Endothelial cell of umbilical vein (primary cell): ENCODE measurements at regions not wholly inside any gene's neighbourhood (a gene's known extent, or its start where the extent isn't known, plus 50 kb on each side); places are given as distances from the start of the nearest gene placed in this dataset.

Experiments used
- BruUV-seq: library from RNA; stranded (reverse); fragments of 400-500 nt; replicated peaks from 2 replicates; lab custom pipeline; 2021; lab: Mats Ljungman, UMichigan
- CTCF ChIA-PET: fragments of 300-600, 350-600 bp; sonication (Branson Sonifier 250); formaldehyde crosslinking; loops from one replicate; lab custom pipeline; 2021; ENCODE audit warnings: antibody characterized with exemption, inconsistent platforms; lab: Charles Lee
- POLR2A ChIA-PET: fragments of 300-600, 350-600 bp; sonication (Branson Sonifier 250); formaldehyde crosslinking; loops from one replicate; lab custom pipeline; 2021; ENCODE audit warnings: antibody characterized with exemption, inconsistent platforms; lab: Charles Lee
- DNase-seq: peaks from one replicate; pipeline ENCODE4 v3.0.0-alpha.2; 2011; ENCODE audit warnings: low read depth, low spot score
- FAIRE-seq: peaks from 2 replicates; lab custom pipeline; 2011; peaks lifted over from hg19 to GRCh38; lab: Jason Lieb, UNC
- H2AFZ ChIP-seq: 2 replicates; pipeline ENCODE4 v1.6.0; 2012; ENCODE audit warnings: low read depth, low read length, control low read depth, inconsistent platforms
- H3K27ac ChIP-seq: 2 replicates; pipeline ENCODE4 v1.5.1; 2011; ENCODE audit warnings: low read depth, mild to moderate bottlenecking, control low read depth, low read length, moderate library complexity; ENCODE audit not compliant: insufficient read depth
- H3K27me3 ChIP-seq, 2 experiments: 2 replicates each; pipeline versions ENCODE4 v1.6.0 to v1.6.1; 2011; ENCODE audit warnings: low read length in 2 of 2, mixed read lengths in 1 of 2; ENCODE audit not compliant: control insufficient read depth in 2 of 2, insufficient read depth in 2 of 2
- H3K36me3 ChIP-seq, 2 experiments: 2 replicates in 1 of 2; 3 replicates in 1 of 2; pipeline ENCODE4 v1.5.1; 2011; ENCODE audit warnings: low read length in 2 of 2, mild to moderate bottlenecking in 1 of 2, moderate library complexity in 1 of 2; ENCODE audit not compliant: control insufficient read depth in 2 of 2, insufficient read depth in 2 of 2; ENCODE audit errors: extremely low read depth in 1 of 2
- H3K4me1 ChIP-seq: 3 replicates; pipeline ENCODE4 v1.5.1; 2011; ENCODE audit warnings: mild to moderate bottlenecking, low read length; ENCODE audit not compliant: control insufficient read depth, insufficient read depth; ENCODE audit errors: extremely low read depth
- H3K4me2 ChIP-seq: 2 replicates; pipeline ENCODE4 v1.6.1; 2011; ENCODE audit warnings: low read length, control low read depth, mixed read lengths; ENCODE audit not compliant: insufficient read depth
- H3K4me3 ChIP-seq, 3 experiments: fragments of 200-600 bp in 1 of 3; sonication (generic), shearing (Covaris generic) in 1 of 3; replicated peaks in 1 of 3; 2 replicates each; pipeline ENCODE4 v1.5.1; 2011 to 2016; ENCODE audit warnings: control low read depth in 3 of 3, low read length in 3 of 3, mild to moderate bottlenecking in 2 of 3, inconsistent platforms in 1 of 3, low read depth in 1 of 3, moderate library complexity in 1 of 3; ENCODE audit not compliant: insufficient read depth in 1 of 3
- H3K79me2 ChIP-seq: 2 replicates; pipeline ENCODE4 v1.6.0; 2012; ENCODE audit warnings: low read length, inconsistent platforms; ENCODE audit not compliant: control insufficient read depth, insufficient read depth
- H3K9ac ChIP-seq: replicated peaks from 2 replicates; pipeline ENCODE3; 2011; ENCODE audit warnings: low read length, control low read depth; ENCODE audit not compliant: insufficient read depth; ENCODE audit errors: extremely low read depth
- H3K9me1 ChIP-seq: replicated peaks from 3 replicates; pipeline ENCODE4 v1.6.0; 2011; ENCODE audit warnings: mild to moderate bottlenecking, low read length; ENCODE audit not compliant: control insufficient read depth, insufficient read depth; ENCODE audit errors: extremely low read depth
- H3K9me3 ChIP-seq: replicated peaks from 2 replicates; pipeline ENCODE4 v1.5.1; 2012; ENCODE audit warnings: low read length, inconsistent platforms; ENCODE audit not compliant: control insufficient read depth, insufficient read depth
- H4K20me1 ChIP-seq: replicated peaks from 2 replicates; pipeline ENCODE3; 2011; ENCODE audit warnings: mild to moderate bottlenecking, low read length; ENCODE audit not compliant: control insufficient read depth, insufficient read depth; ENCODE audit errors: extremely low read depth
- CTCF ChIP-seq, 2 donors: IDR thresholded peaks; 1 replicate in 1 of 2; 2 replicates in 1 of 2; pipeline ENCODE4 v1.5.1; 2011; ENCODE audit warnings: low read length in 2 of 2, mild to moderate bottlenecking in 2 of 2, moderate library complexity in 2 of 2, control low read depth in 1 of 2, inconsistent platforms in 1 of 2, low read depth in 1 of 2; ENCODE audit not compliant: insufficient read depth in 1 of 2; ENCODE audit errors: extremely low read depth in 1 of 2
- FOS ChIP-seq: IDR thresholded peaks from 2 replicates; pipeline ENCODE4 v1.6.1; 2011; ENCODE audit warnings: mild to moderate bottlenecking, low read length, moderate library complexity, borderline replicate concordance; ENCODE audit not compliant: insufficient read depth
- JUN ChIP-seq: IDR thresholded peaks from 2 replicates; pipeline ENCODE4 v1.6.1; 2011; ENCODE audit warnings: borderline replicate concordance, low read depth; ENCODE audit not compliant: insufficient read length, insufficient read depth
- POLR2A ChIP-seq: IDR thresholded peaks from 2 replicates; pipeline ENCODE4 v1.6.1; 2012; ENCODE audit warnings: low read depth, mild to moderate bottlenecking, control low read depth, low read length
- POLR2AphosphoS5 ChIP-seq: IDR thresholded peaks from 2 replicates; pipeline ENCODE4 v1.6.1; 2012; ENCODE audit warnings: low read depth, mild to moderate bottlenecking, control low read depth, low read length, moderate library complexity; ENCODE audit not compliant: insufficient read depth
- dilution Hi-C: fragments of 300-500 bp; cut with MboI; formaldehyde crosslinking; loops from one replicate; pipeline ENCODE4 v1.15.0; 2019; ENCODE audit warnings: low sequenced_read_pairs; ENCODE audit not compliant: extremely low pct_ligation_motif_present
- intact Hi-C: fragments of 100-400 bp; cut with micrococcal nuclease; formaldehyde crosslinking; loops from one replicate; pipeline ENCODE4 v1.10.0; 2022

- Histone ChIP-seq H3K4me3 (no peak overlapping the region), H3K27me3 (no peaks in the 10 kb centered on the region), H3K9ac (no peak overlapping the region), H3K4me1 (peaks cover 3% of the 10 kb centered on the region), H3K4me2 (no peak overlapping the region), H2AFZ (no peak overlapping the region), H3K36me3 (no peaks in the 10 kb centered on the region), H3K79me2 (no peaks in the 10 kb centered on the region), H3K27ac (no peak overlapping the region), H4K20me1 (no peaks in the 10 kb centered on the region), H3K9me1 (no peaks in the 10 kb centered on the region), H3K9me3 (no peaks in the 10 kb centered on the region)
- DNase-seq (no peak), FAIRE-seq (no peak)
- dilution Hi-C loops (no loop called here), intact Hi-C loops (loop anchor here (5.0 kb wide), 1 partner anchor 689 kb away; no protein-coding TSS in a partner anchor)
- ChIA-PET CTCF (no interaction called here), POLR2A (no interaction called here)
- BruUV-seq: no TSS peak
- TF ChIP-seq FOS: no peak
- TF ChIP-seq POLR2AphosphoS5: no peak
Observed at GRCh38 chr14:29461101-29461500, 466.5 kb downstream of the PRKD1 start.

- FAIRE-seq (no peak), DNase-seq (no peak)
- Histone ChIP-seq H3K9me1 (no peaks in the 10 kb centered on the region), H4K20me1 (no peaks in the 10 kb centered on the region), H3K27ac (no peak overlapping the region), H3K27me3 (no peaks in the 10 kb centered on the region), H3K4me1 (peaks cover 3% of the 10 kb centered on the region), H3K9me3 (no peaks in the 10 kb centered on the region), H3K4me2 (no peak overlapping the region), H3K4me3 (no peak overlapping the region), H3K79me2 (no peaks in the 10 kb centered on the region), H3K36me3 (no peaks in the 10 kb centered on the region), H2AFZ (no peak overlapping the region), H3K9ac (no peak overlapping the region)
- no peak for TF ChIP-seq CTCF (IDR thresholded peaks at IDR 0.05; ENCODE audit: extremely low read depth in 1 of 2, insufficient read depth in 1 of 2, low read depth in 1 of 2, low read length in 2 of 2)
- no peak for TF ChIP-seq POLR2A
- no peak for TF ChIP-seq JUN
- BruUV-seq: no TSS peak
- CTCF ChIA-PET: no interaction called here
- POLR2A ChIA-PET: no interaction called here
- intact Hi-C loops (loop anchor here (5.0 kb wide), 1 partner anchor 689 kb away; no protein-coding TSS in a partner anchor), dilution Hi-C loops (no loop called here)
Observed at GRCh38 chr14:29461506-29461905, 466.1 kb downstream of the PRKD1 start.
